T47D (cell line): ENCODE measurements at regions not wholly inside any gene's neighbourhood (a gene's known extent, or its start where the extent isn't known, plus 50 kb on each side); places are given as distances from the start of the nearest gene placed in this dataset.
"Not testable (repeated sequence)": the region's sequence is repeated elsewhere in the genome, so short reads cannot be mapped to it uniquely, and the experiment has no call there.

ENCODE experiments used
- DNase-seq, 2 experiments: peaks; one replicate each; pipeline versions ENCODE4 v3.0.0 to v3.0.0-alpha.2; 2011 to 2012; ENCODE audit warnings: low read depth in 1 of 2, low spot score in 1 of 2
- JUND ChIP-seq: IDR thresholded peaks from 2 replicates; pipeline ENCODE4 v1.6.1; 2012; ENCODE audit warnings: low read depth
- in situ Hi-C: cut with HindIII; loops from 2 replicates; pipeline ENCODE4 v1.10.0; 2016; ENCODE audit warnings: low sequenced_read_pairs, low pct_unique_long_range_greater_than_20kb

DNA sequence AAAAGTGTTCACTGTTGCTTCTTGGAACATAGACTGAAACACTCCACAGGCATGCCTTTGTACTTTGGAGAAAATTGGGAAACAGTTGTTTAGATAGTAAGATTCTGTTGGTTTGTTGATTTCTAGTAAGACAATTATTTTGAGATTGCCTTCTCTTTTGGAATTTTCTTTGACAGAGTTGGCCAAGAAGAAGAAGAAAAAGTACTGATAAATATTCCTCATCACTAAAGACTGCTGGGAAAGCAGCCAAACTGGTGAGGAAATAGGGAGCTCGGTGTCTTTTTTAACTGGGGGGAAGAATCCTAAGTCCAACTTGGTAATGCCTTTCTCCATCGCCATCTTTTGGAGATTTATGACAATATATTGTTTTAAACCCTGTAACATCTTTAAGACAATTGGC lies 370.7 kb downstream of the GPAT3 start:
- no peak for DNase-seq
- TF ChIP-seq JUND = no peak
- in situ Hi-C loops = no loop called here

DNA sequence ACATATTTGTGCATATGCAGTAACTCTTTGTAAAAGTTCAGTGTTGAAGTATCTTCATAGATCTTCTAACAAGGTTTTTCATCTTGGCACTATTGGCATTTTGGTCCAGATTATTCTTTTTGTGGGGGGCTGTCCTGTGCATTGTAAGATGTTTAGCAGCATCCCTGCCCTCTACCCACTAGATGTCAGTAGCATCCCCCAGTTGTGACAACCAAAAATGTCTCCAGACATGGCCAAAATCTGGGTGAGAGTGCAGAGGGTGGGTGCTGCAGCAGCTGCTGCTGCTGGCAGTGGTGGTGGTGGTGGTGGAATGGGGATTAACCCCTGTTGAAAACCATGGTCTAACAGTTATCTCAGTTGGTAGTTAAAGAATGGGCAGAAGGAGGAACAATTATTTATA lies 370.0 kb downstream of the GPAT3 start:
- TF ChIP-seq JUND = no peak
- DNase-seq = peak in 1 of 2 experiments; percentile 53

GRCh38 chr4:83903740-83904139 lies 367.8 kb downstream of the GPAT3 start:
- in situ Hi-C loops, DNase-seq: not testable (repeated sequence)

More for the DNA sequence above, 370.0 kb downstream of the GPAT3 start:
- in situ Hi-C loops = no loop called here

- DNase-seq = no peak
- in situ Hi-C loops = no loop called here
- TF ChIP-seq JUND = no peak
Observed at GRCh38 chr4:83894831-83895230, 358.9 kb downstream of the GPAT3 start.

- TF ChIP-seq JUND = no peak
- in situ Hi-C loops = no loop called here
- no peak for DNase-seq
Observed at GRCh38 chr4:83890816-83891215, 354.9 kb downstream of the GPAT3 start.

DNA sequence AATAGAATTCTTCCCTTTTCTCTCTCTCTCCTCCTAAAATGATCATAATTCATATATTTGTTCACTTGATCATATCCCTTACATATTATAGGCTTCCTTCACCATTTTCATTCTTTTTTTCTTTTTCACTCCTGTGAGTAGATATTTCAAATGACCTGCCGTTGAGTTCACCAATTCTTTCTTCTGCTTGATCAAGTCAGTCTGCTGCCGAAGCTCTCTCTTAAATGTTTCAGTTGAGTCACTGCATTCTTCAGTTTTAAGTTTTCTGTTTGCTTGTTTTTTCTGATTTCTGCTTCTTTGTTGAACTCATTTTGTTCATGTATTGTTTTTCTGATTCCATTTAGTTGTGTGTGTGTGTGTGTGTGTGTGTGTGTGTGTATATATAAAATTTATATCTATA lies 354.3 kb downstream of the GPAT3 start:
- no peak for TF ChIP-seq JUND
- DNase-seq = no peak
- in situ Hi-C loops = no loop called here

DNA sequence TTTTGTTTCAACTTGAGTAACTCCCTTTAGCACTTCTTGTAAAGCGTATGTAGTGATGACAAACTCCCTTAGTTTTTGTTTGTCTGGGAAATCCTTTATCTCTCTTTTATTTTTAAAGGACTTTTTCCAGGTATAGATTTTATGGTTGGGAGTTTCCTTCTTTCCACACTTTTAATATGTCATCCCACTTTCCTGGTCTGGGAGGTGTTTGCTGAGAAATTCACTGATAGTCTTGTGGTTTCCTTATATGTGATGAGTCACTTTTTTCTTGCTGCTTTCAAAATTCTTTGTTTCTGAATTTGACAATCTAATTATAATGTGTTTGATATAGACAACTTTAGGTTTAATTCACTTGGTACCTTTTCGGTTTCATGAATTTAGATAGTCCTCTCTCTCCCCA lies 353.9 kb downstream of the GPAT3 start:
- in situ Hi-C loops = no loop called here
- no peak for DNase-seq
- TF ChIP-seq JUND = no peak

- DNase-seq = no peak
- no peak for TF ChIP-seq JUND
- in situ Hi-C loops = no loop called here
Observed at GRCh38 chr4:83885256-83886182, 349.6 kb downstream of the GPAT3 start.

- no peak for TF ChIP-seq JUND
- DNase-seq = no peak
- in situ Hi-C loops = no loop called here
Observed at GRCh38 chr4:83876047-83876446, 340.1 kb downstream of the GPAT3 start.

DNA sequence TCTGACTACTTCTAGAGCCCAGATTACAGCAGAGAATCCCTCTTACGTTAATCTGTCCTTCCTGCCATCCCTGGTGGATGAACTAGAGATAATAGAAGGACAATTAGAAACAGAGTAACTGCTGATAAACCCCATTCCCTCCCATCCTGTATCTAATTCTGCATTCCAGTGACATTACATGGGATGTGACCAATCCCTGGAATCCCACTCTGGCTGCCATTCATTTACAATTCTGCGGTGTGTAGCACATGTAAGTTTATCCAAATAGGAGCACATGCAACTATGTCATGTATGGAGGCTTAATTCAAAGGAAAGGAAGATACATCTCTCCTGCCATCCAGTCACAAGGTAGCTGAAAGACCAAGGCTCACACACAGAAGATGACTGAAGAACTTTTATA lies 339.5 kb downstream of the GPAT3 start:
- DNase-seq = no peak
- TF ChIP-seq JUND = no peak
- in situ Hi-C loops = no loop called here

DNA sequence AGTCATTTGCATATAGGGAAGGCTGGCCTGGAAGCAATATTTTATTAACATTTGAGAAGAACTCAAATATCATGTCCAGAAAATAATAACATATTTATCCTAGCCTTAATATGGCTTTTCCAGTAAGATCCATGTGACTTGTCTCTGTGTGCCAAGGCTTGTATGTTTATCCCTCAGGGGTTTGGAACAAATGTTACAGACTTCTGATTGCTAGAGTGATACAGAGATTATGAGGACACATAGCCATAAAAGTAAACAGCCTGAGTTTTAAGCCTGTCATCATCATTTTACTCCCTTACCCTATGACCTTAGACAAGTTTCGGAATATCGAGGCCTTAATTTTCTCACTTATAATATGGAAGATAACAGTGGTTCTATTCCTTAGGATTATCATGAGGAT lies 338.1 kb downstream of the GPAT3 start:
- in situ Hi-C loops = no loop called here
- TF ChIP-seq JUND = no peak
- DNase-seq = peak in 1 of 2 experiments; percentile 2

DNA sequence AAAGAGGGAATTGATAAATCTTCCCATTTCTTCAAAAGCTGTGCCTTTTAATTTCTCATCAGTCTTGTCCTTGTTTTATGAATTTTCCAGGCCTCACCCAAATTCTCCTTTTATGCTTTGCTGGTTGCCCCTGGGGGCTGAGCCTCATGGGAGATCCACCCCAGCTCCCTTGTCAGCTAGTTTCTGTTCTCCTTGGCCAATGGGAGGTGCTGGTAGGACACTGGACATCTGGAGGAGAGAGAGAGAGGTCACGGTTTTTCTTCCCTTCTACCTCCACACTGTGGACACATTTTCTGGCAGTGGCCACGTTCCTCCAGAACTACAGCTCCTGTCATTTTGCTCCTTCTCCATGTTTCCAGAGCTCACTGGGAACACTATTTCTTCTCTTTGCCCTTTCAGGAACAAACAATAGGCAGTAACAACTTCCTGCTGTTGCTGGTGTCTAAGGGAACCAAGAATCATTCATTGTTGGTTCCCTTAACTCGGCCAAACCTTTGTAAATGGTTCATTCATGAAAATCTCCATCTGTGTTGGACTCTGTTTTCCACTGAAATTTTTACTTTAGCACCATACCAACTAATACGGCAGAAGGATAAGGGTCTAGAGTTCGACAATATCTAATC lies 334.5 kb downstream of the GPAT3 start:
- in situ Hi-C loops = no loop called here
- DNase-seq = no peak

GRCh38 chr4:83866834-83867621 lies 331.1 kb downstream of the GPAT3 start:
- no peak for TF ChIP-seq JUND
- no peak for DNase-seq
- in situ Hi-C loops = no loop called here

More for the DNA sequence above, 334.5 kb downstream of the GPAT3 start:
- TF ChIP-seq JUND = no peak
